ENCODE measurements at regions not wholly inside any gene's neighbourhood (a gene's known extent, or its start where the extent isn't known, plus 50 kb on each side); places are given as distances from the start of the nearest gene placed in this dataset.

DNA sequence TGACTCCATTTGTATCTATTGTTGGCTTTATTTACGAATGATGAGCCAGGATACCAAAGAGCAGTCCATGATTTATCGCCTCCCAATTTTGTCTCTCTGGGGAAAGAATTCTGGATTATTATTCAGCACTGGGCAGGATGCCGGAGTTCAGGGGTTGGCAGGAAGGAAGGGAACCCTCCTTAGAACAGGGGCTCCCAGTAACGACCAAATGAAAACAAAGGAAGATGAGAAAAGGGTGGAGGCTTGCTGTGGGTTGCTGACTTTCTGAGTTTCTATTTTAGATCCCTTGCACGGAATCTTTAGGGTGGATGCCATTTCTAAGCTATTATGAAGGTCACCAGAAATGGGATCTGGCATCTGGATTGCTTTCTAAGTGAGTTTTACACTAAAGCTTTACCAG, 231.2 kb upstream of the LYPLAL1 start:
- Histone ChIP-seq H3K9me2 (replicated peaks; ENCODE audit: insufficient read depth, low read length) (no peaks in the 10 kb centered on the region), H3K4me2 (ENCODE audit: low read depth, low read length) (no peak overlapping the region), H3F3A (ENCODE audit: insufficient read depth, low read length) (no peaks in the 10 kb centered on the region), H3K9ac (ENCODE audit: low read length) (no peak overlapping the region), H4K20me1 (ENCODE audit: insufficient read depth, low read length) (no peaks in the 10 kb centered on the region), H3K9me3 (replicated peaks; ENCODE audit: insufficient read depth, low read length) (no peaks in the 10 kb centered on the region), H3K27me3 (replicated peaks; ENCODE audit: insufficient read depth, low read length) (no peaks in the 10 kb centered on the region), H3K79me2 (ENCODE audit: low read length) (no peaks in the 10 kb centered on the region), H2AFZ (ENCODE audit: low read length) (no peak overlapping the region), H3K4me1 (ENCODE audit: low read length) (no peaks in the 10 kb centered on the region), H3K36me3 (replicated peaks; ENCODE audit: insufficient read depth, low read length) (no peaks in the 10 kb centered on the region), H3K27ac (ENCODE audit: low read length) (no peak overlapping the region), H3K4me3 (ENCODE audit: low read length) (no peak overlapping the region)
- DNase-seq: no peak
- TF ChIP-seq, protein P1, sequence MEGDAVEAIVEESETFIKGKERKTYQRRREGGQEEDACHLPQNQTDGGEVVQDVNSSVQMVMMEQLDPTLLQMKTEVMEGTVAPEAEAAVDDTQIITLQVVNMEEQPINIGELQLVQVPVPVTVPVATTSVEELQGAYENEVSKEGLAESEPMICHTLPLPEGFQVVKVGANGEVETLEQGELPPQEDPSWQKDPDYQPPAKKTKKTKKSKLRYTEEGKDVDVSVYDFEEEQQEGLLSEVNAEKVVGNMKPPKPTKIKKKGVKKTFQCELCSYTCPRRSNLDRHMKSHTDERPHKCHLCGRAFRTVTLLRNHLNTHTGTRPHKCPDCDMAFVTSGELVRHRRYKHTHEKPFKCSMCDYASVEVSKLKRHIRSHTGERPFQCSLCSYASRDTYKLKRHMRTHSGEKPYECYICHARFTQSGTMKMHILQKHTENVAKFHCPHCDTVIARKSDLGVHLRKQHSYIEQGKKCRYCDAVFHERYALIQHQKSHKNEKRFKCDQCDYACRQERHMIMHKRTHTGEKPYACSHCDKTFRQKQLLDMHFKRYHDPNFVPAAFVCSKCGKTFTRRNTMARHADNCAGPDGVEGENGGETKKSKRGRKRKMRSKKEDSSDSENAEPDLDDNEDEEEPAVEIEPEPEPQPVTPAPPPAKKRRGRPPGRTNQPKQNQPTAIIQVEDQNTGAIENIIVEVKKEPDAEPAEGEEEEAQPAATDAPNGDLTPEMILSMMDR (IDR thresholded peaks at IDR 0.05; ENCODE audit: low read length): no peak
- TF ChIP-seq EZH2phosphoT487 (IDR thresholded peaks at IDR 0.05; ENCODE audit: low read length) (no peak), EZH2 (optimal IDR thresholded peaks at IDR 0.05; ENCODE audit: low read depth, low read length) (no peak)

DNA sequence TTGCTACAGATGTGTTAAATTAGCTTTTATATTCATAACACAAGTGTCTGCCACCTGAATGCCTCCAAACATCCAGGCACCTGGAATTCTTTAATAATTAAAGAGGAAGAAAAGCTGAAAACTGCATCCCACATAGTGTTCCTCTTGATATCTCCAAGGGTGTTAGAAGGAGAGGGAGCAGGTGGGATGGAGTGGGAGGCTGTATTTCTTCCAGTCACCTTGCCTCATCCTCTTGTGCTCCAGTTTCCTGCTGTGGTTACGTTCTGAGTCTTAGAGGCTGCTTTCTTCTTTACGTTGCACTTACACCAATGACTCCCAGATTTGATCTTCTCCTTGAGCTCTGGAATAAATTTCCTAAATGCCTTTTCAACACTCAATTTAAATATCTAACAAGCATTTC, 230.3 kb upstream of the LYPLAL1 start:
- no peaks in the 10 kb centered on the region for H3K4me1 ChIP-seq (ENCODE audit: low read length)
- no peak for DNase-seq
- no peak overlapping the region for H3K4me3 ChIP-seq (ENCODE audit: low read length)
- no peak overlapping the region for H3K9ac ChIP-seq (ENCODE audit: low read length)
- TF ChIP-seq EZH2 (optimal IDR thresholded peaks at IDR 0.05; ENCODE audit: low read depth, low read length) (no peak), EZH2phosphoT487 (IDR thresholded peaks at IDR 0.05; ENCODE audit: low read length) (no peak)
- TF ChIP-seq, protein P1 (IDR thresholded peaks at IDR 0.05; ENCODE audit: low read length): no peak
- no peaks in the 10 kb centered on the region for H3K9me3 ChIP-seq (replicated peaks; ENCODE audit: insufficient read depth, low read length)
- H3K27ac ChIP-seq (ENCODE audit: low read length): no peak overlapping the region
- no peaks in the 10 kb centered on the region for H3K79me2 ChIP-seq (ENCODE audit: low read length)
- H3K4me2 ChIP-seq (ENCODE audit: low read depth, low read length): no peak overlapping the region
- no peaks in the 10 kb centered on the region for H3K9me2 ChIP-seq (replicated peaks; ENCODE audit: insufficient read depth, low read length)
- H3F3A ChIP-seq (ENCODE audit: insufficient read depth, low read length): no peaks in the 10 kb centered on the region
- H2AFZ ChIP-seq (ENCODE audit: low read length): no peak overlapping the region
- no peaks in the 10 kb centered on the region for H3K36me3 ChIP-seq (replicated peaks; ENCODE audit: insufficient read depth, low read length)
- no peaks in the 10 kb centered on the region for H4K20me1 ChIP-seq (ENCODE audit: insufficient read depth, low read length)
- no peaks in the 10 kb centered on the region for H3K27me3 ChIP-seq (replicated peaks; ENCODE audit: insufficient read depth, low read length)

DNA sequence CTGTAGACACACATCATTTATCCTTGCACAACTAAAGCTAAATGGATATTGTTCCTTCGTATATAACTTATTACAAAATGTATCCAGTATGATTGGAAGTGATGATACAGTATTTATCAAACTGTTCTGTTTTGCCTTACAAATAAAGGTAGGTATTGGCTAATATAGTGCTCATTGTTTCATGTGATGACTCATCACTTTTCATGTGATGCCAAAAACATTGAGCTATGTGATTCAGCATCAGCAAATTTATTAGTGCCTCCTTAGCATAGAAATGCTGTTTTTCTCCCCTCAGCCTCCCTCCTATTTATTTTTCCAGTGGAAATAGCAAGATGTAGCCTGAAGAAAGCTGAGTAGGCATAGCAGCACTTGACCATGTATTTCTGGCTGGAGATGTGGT, 228.6 kb upstream of the LYPLAL1 start:
- no peaks in the 10 kb centered on the region for H3K27me3 ChIP-seq (replicated peaks; ENCODE audit: insufficient read depth, low read length)
- DNase-seq: no peak
- H3K9me2 ChIP-seq (replicated peaks; ENCODE audit: insufficient read depth, low read length): no peaks in the 10 kb centered on the region
- H3F3A ChIP-seq (ENCODE audit: insufficient read depth, low read length): no peaks in the 10 kb centered on the region
- TF ChIP-seq, protein P1 (IDR thresholded peaks at IDR 0.05; ENCODE audit: low read length): no peak
- no peaks in the 10 kb centered on the region for H3K4me1 ChIP-seq (ENCODE audit: low read length)
- H3K9me3 ChIP-seq (replicated peaks; ENCODE audit: insufficient read depth, low read length): no peaks in the 10 kb centered on the region
- H3K9ac ChIP-seq (ENCODE audit: low read length): no peak overlapping the region
- H3K4me2 ChIP-seq (ENCODE audit: low read depth, low read length): no peak overlapping the region
- H3K79me2 ChIP-seq (ENCODE audit: low read length): no peaks in the 10 kb centered on the region
- H4K20me1 ChIP-seq (ENCODE audit: insufficient read depth, low read length): no peaks in the 10 kb centered on the region
- H2AFZ ChIP-seq (ENCODE audit: low read length): no peak overlapping the region
- no peak overlapping the region for H3K27ac ChIP-seq (ENCODE audit: low read length)
- no peaks in the 10 kb centered on the region for H3K36me3 ChIP-seq (replicated peaks; ENCODE audit: insufficient read depth, low read length)
- H3K4me3 ChIP-seq (ENCODE audit: low read length): no peak overlapping the region

DNA sequence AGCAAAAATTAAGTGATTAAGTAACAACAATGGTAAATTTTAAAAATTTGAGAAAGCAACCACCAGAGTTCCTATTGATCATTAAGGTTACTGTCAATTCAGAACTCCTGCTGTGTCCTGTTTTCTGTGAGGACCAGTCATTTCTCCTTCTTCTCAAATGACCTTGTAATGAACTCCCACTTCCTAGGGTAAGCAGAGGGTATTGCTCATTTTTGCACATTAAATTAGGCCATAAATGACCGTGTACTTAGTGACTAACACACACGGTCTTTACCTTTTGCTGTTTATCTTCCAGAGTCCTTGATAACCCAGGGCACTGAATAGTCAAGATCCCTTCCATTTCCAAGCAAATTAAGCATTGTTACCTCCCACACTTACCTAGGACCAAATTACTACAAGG, 227.5 kb upstream of the LYPLAL1 start:
- H3K9me2 ChIP-seq (replicated peaks; ENCODE audit: insufficient read depth, low read length): no peaks in the 10 kb centered on the region
- no peak overlapping the region for H3K9ac ChIP-seq (ENCODE audit: low read length)
- DNase-seq: no peak
- H3K4me1 ChIP-seq (ENCODE audit: low read length): no peaks in the 10 kb centered on the region
- TF ChIP-seq EZH2phosphoT487 (IDR thresholded peaks at IDR 0.05; ENCODE audit: low read length) (no peak), EZH2 (optimal IDR thresholded peaks at IDR 0.05; ENCODE audit: low read depth, low read length) (no peak)
- TF ChIP-seq, protein P1 (IDR thresholded peaks at IDR 0.05; ENCODE audit: low read length): no peak
- no peak overlapping the region for H3K27ac ChIP-seq (ENCODE audit: low read length)
- no peak overlapping the region for H3K4me3 ChIP-seq (ENCODE audit: low read length)
- H2AFZ ChIP-seq (ENCODE audit: low read length): no peak overlapping the region
- no peaks in the 10 kb centered on the region for H4K20me1 ChIP-seq (ENCODE audit: insufficient read depth, low read length)
- H3F3A ChIP-seq (ENCODE audit: insufficient read depth, low read length): no peaks in the 10 kb centered on the region
- H3K4me2 ChIP-seq (ENCODE audit: low read depth, low read length): no peak overlapping the region
- H3K27me3 ChIP-seq (replicated peaks; ENCODE audit: insufficient read depth, low read length): no peaks in the 10 kb centered on the region
- no peaks in the 10 kb centered on the region for H3K9me3 ChIP-seq (replicated peaks; ENCODE audit: insufficient read depth, low read length)
- H3K36me3 ChIP-seq (replicated peaks; ENCODE audit: insufficient read depth, low read length): no peaks in the 10 kb centered on the region
- no peaks in the 10 kb centered on the region for H3K79me2 ChIP-seq (ENCODE audit: low read length)

All from MM.1S (cell line).